GM10847 (cell line): ENCODE measurements at regions not wholly inside any gene's neighbourhood (a gene's known extent, or its start where the extent isn't known, plus 50 kb on each side); places are given as distances from the start of the nearest gene placed in this dataset.

ENCODE experiments used
- POLR2A ChIP-seq: IDR thresholded peaks from 2 replicates; pipeline ENCODE4 v1.6.1; 2011; ENCODE audit not compliant: insufficient read length; ENCODE audit errors: extremely low read depth

DNA sequence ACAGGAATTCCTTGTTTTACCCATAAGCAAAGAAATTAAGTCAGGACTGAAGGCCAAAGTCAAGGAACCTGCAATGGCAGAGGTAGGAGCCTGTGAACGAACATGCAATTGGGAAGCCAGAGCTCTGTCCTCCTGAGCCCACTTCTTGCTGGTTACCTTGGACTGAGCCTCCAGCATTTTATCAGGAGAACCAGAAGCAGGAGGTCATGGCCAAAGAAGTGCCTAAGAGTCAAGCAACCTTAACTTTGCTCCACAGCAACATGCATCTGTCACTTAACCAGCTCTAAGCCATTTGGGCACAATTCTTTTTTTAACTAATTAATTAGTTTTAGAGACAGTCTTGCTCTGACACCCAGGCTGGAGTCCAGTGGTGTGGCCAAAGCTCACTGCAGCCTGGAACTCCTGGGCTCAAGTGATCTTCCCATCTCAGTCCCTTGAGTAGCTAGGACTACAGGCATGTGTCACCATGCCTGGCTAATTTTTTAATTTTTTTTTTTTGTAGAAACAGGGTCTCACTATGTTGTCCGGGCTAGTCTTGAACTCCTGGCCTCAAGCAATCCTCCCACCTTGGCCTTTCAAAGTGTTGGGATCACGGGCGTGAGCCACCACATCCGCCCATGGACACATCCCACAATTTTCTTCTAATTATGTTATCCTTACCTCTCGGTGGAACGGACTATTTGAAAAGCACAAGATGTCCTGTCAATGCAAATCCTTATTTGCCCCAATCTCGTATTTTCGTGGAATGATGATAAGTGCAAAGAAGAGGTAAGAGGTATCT is 334.2 kb downstream of the CD83 start:
- TF ChIP-seq POLR2A = no peak

DNA sequence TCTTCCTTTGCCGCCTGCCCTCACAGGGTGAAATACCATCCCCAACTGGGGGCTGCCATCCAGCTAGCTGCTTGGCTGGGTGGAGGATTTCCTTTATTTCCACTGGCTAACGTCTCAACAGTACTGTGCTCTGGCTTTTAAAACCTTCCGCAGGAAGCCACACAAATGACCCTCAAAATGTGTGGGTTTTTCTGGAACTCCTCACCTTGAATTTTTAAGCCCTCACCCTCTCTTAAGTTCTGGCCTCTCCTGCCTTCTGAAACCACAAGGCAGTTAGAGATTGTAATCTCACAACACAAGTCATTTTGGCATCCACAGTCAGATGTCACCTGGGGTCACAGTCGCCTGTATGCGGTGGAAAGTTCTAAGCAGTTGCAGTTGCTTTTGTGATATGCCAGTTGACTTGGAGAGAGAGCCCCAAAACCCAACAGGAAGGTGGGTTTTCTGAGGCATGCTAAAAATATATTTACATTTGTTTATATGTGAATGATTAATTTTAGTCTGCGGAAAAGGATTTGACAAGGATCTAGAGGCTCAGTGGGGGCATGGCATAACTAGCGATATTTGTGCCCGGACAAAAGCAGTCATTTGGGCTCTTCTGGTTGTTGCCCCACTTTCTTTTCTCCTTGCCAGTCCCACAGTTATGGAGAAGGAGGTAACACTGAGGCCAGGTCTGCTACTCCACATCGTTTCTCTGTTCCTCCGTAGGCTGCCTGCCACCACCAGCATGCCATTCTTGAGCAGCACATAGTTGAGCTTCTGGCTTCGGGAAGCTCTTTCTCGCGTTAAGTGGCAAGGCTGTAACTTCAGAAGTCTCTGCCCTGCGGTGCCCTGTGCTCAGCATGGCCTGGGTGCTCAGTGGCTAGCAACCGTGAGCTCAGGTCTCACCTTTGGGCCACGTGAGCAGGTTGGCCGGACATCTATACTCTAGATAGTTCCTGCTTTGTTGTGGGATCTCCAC is 335.3 kb downstream of the CD83 start:
- no peak for TF ChIP-seq POLR2A

DNA sequence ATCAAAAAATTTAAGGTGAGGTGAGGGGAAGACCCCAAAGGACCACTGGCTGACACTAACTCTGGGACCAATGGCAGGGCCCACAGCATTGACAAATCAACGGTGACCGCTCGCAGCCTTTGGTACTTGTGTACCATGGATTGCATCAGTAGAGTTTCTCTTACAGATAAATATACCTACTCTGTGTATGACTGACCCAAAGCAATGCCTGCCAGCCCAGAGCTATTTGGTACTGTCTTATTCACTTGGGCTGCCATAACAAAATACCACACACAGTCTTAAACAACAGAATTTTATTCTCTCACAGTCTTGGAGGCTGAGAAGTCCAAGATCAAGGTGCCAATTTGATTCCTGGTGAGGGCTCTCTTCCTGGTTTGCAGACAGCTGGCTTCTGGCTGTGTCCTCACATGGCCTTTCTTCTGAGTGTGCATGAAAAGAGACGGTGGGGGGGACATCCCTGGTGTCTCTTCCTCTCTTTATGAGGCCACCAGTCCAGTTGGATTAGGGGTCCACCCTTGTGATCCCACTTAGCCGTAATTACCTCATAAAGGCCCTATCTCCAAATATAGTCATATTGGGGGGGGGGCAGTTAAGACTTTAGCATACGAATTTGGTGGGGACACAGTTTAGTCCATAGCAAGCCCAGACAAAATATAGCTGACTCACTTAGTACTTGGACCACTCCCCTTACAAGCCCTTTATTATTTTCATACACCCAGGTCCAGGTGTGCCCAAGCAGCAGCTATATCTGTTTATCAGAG is 336.3 kb downstream of the CD83 start:
- no peak for TF ChIP-seq POLR2A

DNA sequence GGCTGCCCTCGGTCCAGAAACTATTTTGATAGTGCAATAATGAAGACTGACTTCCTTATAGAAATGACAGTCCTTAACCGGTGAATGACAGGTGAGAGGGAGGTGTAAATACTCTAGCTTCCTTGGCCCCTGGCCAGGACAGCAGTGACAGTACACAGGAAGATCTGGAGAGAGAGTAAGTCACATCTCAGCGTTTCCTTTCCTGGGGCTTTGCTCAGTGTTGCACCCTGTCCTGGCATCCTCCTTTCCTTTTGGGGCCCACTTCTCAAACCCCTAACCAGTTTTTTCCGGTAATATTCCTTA is 336.9 kb downstream of the CD83 start:
- no peak for TF ChIP-seq POLR2A

- no peak for TF ChIP-seq POLR2A
Observed at GRCh38 chr6:14455427-14455826, 337.9 kb downstream of the CD83 start.

DNA sequence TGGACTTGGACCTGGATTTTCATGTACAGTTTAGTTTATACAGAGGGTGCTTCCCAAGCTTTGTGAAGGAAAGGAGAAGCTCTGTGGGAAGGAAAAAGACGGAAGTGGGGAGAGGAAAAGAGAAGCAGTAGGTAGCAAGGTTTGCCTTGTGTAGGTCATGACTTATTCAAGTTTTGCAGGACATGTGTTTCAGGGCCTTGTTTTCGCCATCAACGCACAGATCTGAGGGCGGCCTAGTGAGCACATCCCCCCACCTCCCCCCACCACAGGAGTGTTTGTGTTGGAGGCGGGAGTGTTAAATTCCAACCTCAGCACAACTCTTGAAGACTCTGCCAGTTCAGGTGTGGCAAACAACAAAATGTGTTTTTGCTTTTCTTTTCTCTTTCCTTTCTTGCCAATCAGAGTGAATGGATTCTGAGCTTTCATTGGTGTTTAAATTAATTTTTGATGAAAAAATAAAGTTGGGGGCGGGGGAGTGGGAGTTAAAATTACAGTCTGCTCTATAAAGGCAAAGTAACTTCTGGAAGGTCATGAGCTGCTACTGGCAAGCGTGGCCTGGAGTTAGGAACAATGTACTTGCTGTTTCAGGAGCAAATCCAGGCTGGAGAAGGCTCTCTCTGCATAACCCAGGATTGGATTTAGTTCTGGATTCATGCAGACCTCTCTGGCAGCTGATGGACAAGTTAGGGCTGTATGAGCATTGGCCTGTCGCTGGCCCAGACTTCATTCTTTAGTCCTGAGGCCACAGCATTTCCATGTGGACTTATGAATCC is 338.5 kb downstream of the CD83 start:
- no peak for TF ChIP-seq POLR2A

DNA sequence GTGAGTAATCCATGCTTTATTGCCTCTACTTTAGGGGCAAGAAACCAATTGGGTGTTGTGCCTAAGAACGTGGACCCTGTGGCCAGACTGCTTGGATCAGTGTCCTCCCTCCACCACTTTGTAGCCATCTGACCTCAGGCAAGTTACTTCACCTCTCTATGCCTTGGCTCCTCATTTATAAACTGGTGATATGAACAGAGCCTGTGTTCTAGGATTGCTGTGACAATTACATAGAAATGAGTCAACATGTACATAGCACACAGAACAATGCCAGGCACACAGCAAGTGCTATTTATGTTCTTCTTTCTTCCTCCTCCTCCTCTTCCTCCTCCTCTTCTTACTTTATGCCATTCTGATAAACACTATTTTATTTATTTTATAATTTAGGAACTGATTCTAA is 339.4 kb downstream of the CD83 start:
- TF ChIP-seq POLR2A = no peak

DNA sequence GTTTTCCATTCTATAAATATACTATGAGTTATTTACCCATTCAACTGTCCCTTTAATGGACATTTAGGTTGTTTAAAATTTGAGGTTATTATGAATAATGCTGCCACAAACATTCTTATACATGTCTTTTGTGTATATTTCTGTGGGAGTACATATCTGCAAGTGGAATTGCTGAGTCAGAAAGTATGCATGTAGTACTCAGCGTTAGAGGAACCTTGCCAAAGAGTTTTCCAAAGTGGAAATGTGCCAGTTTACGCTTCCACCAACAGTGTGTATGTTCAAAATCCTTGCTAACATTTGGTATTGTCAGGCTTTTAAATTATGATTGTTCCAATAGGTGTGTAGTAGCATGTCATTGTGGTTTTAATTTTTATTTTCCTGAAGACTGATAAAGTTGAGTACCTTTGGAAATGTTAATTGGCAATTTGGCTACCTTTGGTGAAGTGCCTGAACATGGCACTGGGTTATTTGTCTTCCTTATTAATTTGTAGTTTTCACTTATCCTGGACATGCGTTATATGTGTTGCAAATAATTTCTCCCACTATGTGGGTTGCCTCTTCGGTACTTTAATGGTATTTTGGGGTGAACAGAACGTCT is 341.2 kb downstream of the CD83 start:
- no peak for TF ChIP-seq POLR2A

GRCh38 chr6:14459315-14459714 is 341.7 kb downstream of the CD83 start:
- no peak for TF ChIP-seq POLR2A

DNA sequence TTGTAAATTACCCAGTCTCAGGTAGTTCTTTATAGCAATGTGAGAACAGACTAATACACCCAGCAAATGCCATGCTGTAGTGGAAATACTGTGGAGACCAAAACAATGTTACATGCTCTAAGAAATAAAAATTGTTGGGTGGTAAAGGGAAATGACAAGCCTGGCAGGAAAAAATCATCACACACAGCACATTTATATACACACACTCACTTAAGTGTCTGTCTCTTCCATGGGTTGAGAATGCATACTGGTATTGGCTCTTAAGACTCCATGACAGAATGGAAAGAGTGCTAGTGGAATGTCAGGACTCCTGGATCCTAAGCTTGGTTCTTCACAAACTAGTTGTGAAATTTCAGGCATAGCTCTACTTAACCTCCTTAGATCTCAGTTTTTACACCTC is 343.0 kb downstream of the CD83 start:
- no peak for TF ChIP-seq POLR2A

DNA sequence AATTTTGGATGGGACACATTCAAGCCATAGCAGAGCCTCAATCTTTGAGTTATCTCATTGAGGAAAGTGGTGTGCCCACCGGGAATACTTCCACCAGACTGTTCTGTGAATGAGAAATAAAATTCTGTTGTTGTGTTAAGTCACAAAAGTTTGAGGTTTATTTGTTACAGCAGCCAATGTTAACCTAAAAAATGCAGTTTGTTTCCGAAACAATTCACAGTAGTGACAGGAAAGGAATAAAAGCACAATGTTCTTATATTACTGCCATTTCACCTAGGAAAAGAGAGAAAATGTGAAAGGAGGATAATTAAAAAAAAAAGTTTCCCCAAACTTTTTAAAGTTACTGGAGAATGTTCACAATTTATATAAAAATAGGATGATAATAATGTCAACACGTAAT is 344.6 kb downstream of the CD83 start:
- no peak for TF ChIP-seq POLR2A

GRCh38 chr6:14462566-14462965 is 345.0 kb downstream of the CD83 start:
- TF ChIP-seq POLR2A = no peak

DNA sequence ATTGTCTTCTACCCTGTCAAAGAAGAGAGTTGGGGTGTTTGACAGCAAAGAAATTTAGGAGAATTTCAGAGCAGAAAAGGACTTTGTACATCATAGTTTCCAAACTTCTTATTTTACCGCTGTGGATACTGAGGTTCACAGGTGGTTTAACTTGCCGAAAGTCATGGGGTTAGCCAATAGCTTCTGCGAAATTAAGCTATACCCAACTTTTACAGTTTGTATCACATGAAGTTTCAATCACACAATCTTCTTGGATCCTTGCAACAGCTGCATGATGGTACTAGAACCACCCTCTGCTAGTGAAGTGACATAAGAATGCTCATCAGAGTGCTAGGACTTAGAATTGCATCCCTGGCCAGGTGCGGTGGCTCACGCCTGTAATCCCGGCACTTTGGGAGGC is 345.5 kb downstream of the CD83 start:
- no peak for TF ChIP-seq POLR2A

GRCh38 chr6:14464055-14464454 is 346.5 kb downstream of the CD83 start:
- no peak for TF ChIP-seq POLR2A

GRCh38 chr6:14464716-14465115 is 347.1 kb downstream of the CD83 start:
- TF ChIP-seq POLR2A = no peak

DNA sequence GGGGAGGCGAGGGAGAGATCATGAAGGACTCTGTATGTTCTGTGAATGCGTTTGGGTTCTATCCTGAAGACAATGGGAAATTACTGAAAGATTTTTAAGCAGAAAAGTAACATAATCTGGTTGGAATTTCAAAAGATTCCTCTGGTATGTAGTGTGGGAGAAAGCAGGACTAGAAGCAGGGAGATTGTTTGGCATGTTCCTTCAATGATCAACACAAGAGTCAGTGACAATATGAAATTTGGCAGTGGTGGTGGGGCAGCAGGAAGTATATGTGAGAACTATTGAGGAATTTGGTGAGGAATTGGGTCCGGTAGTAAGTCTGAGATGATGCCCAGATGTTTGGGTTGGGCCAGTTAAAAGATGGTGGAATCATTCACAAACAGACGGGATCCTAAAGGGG is 348.7 kb downstream of the CD83 start:
- no peak for TF ChIP-seq POLR2A
